Activated T-cell treated with anti-CD3 and anti-CD28 coated beads for 24 hours (primary cell): ENCODE measurements at regions not wholly inside any gene's neighbourhood (a gene's known extent, or its start where the extent isn't known, plus 50 kb on each side); places are given as distances from the start of the nearest gene placed in this dataset.

Experiments used
- DNase-seq: peaks from one replicate; pipeline ENCODE4 v3.0.0-alpha.2; 2020; ENCODE audit warnings: low read depth

- no peak for DNase-seq
These were observed 428.7 kb downstream of the PLPP3 start for GRCh38 chr1:56150441-56151215.

- DNase-seq = no peak
These were observed 429.6 kb downstream of the PLPP3 start for GRCh38 chr1:56149761-56150160.

GRCh38 chr1:56148326-56149193 lies 430.8 kb downstream of the PLPP3 start:
- DNase-seq = no peak

- no peak for DNase-seq
These were observed 431.9 kb downstream of the PLPP3 start for GRCh38 chr1:56147459-56147858.

- DNase-seq = no peak
These were observed 432.3 kb downstream of the PLPP3 start for GRCh38 chr1:56147034-56147433.

- DNase-seq = no peak
These were observed 432.9 kb downstream of the PLPP3 start for GRCh38 chr1:56146449-56146848.

- no peak for DNase-seq
These were observed 433.8 kb downstream of the PLPP3 start for GRCh38 chr1:56145581-56145980.

- no peak for DNase-seq
These were observed 437.1 kb downstream of the PLPP3 start for GRCh38 chr1:56142301-56142700.

- DNase-seq = no peak
These were observed 439.5 kb downstream of the PLPP3 start for GRCh38 chr1:56139836-56140235.

GRCh38 chr1:56137521-56138505 lies 441.6 kb downstream of the PLPP3 start:
- no peak for DNase-seq

- no peak for DNase-seq
These were observed 442.3 kb downstream of the PLPP3 start for GRCh38 chr1:56137090-56137489.

- no peak for DNase-seq
These were observed 443.6 kb downstream of the PLPP3 start for GRCh38 chr1:56135864-56136147.

- DNase-seq = no peak
These were observed 444.1 kb downstream of the PLPP3 start for GRCh38 chr1:56135069-56135863.

- DNase-seq = no peak
These were observed 445.6 kb downstream of the PLPP3 start for GRCh38 chr1:56133522-56134472.

- no peak for DNase-seq
These were observed 446.8 kb downstream of the PLPP3 start for GRCh38 chr1:56132520-56132919.

GRCh38 chr1:56129837-56130236 lies 449.5 kb downstream of the PLPP3 start:
- DNase-seq = no peak

GRCh38 chr1:56125316-56125715 lies 454.0 kb downstream of the PLPP3 start:
- no peak for DNase-seq

GRCh38 chr1:56123826-56124225 lies 455.5 kb downstream of the PLPP3 start:
- no peak for DNase-seq

GRCh38 chr1:56123421-56123820 lies 455.9 kb downstream of the PLPP3 start:
- no peak for DNase-seq

- no peak for DNase-seq
These were observed 459.3 kb downstream of the PLPP3 start for GRCh38 chr1:56120021-56120420.
